Prostate gland (tissue), 2 donors: ENCODE measurements at regions not wholly inside any gene's neighbourhood (a gene's known extent, or its start where the extent isn't known, plus 50 kb on each side); places are given as distances from the start of the nearest gene placed in this dataset.

Source experiments
- CTCF ChIP-seq, 4 experiments: fragments of 200-600 bp in 2 of 4; fragments of 450-650 bp in 2 of 4; sonication (generic) in 2 of 4; IDR thresholded peaks; 1 replicate in 3 of 4; 2 replicates in 1 of 4; pipeline ENCODE4 v1.5.1; 2016 to 2019; ENCODE audit warnings: antibody characterized with exemption in 4 of 4, mild to moderate bottlenecking in 2 of 4, moderate library complexity in 2 of 4
- POLR2A ChIP-seq: fragments of 450-650 bp; IDR thresholded peaks from one replicate; pipeline ENCODE4 v1.6.1; 2016; ENCODE audit warnings: antibody characterized with exemption, mild to moderate bottlenecking
- POLR2AphosphoS5 ChIP-seq: sonication (generic); formaldehyde crosslinking; IDR thresholded peaks from one replicate; pipeline ENCODE4 v1.6.1; 2017; ENCODE audit warnings: antibody characterized with exemption

- no peak for TF ChIP-seq CTCF (IDR thresholded peaks at IDR 0.05)
- TF ChIP-seq POLR2AphosphoS5, result no peak
- no peak for TF ChIP-seq POLR2A
These were observed 116.9 kb downstream of the BRD1 start for GRCh38 chr22:49710746-49711145.
